ACC112 (cell line): ENCODE measurements at regions not wholly inside any gene's neighbourhood (a gene's known extent, or its start where the extent isn't known, plus 50 kb on each side); places are given as distances from the start of the nearest gene placed in this dataset.

Source experiments
- H2AFZ ChIP-seq: fragments of 200-600 bp; sonication (generic); one replicate; pipeline ENCODE4 v1.6.0; 2017; ENCODE audit warnings: antibody characterized with exemption, low read length; ENCODE audit not compliant: unreplicated experiment
- H3K27ac ChIP-seq: fragments of 200-600 bp; sonication (generic); 2 replicates; pipeline ENCODE4 v1.5.1; 2014; ENCODE audit warnings: low read depth, mild to moderate bottlenecking, antibody characterized with exemption, low read length, moderate library complexity
- H3K27me3 ChIP-seq: fragments of 200-600 bp; sonication (generic); 2 replicates; pipeline ENCODE4 v1.6.1; 2014; ENCODE audit warnings: mild to moderate bottlenecking, antibody characterized with exemption, low read length, moderate library complexity, mixed read lengths; ENCODE audit not compliant: insufficient read depth
- H3K36me3 ChIP-seq: fragments of 200-600 bp; sonication (generic); 2 replicates; pipeline ENCODE4 v1.6.1; 2016; ENCODE audit warnings: mild to moderate bottlenecking, antibody characterized with exemption, low read length, moderate library complexity, mixed read lengths; ENCODE audit not compliant: insufficient read depth
- H3K4me1 ChIP-seq: fragments of 200-600 bp; sonication (generic); one replicate; pipeline ENCODE4 v1.6.1; 2016; ENCODE audit warnings: low read length, mixed read lengths; ENCODE audit not compliant: insufficient read depth, unreplicated experiment, control insufficient read depth
- H3K4me3 ChIP-seq: fragments of 200-600 bp; sonication (generic); 2 replicates; pipeline ENCODE4 v1.5.1; 2014; ENCODE audit warnings: mild to moderate bottlenecking, low read depth, low read length
- H3K79me2 ChIP-seq: fragments of 200-600 bp; sonication (generic); one replicate; pipeline ENCODE4 v1.6.0; 2016; ENCODE audit warnings: low read length; ENCODE audit not compliant: control insufficient read depth, unreplicated experiment, insufficient read depth

DNA sequence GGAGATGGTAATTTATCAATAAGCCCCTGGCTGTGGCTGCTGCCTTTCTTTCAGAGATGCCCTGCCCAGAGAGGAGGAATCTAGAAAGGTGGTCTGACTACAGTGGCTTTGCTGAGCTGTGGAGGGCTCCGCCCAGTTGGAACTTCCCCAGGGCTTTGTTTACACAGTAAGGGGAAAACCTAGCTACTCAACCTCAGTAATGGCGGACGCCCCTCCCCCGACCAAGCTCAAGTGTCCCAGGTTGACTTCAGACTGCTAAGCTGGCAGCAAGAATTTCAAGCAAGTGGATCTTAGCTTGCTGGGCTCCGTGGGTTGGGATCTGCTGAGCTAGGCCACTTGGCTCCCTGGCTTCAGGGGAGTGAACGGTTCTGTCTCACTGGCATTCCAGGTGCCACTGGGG lies 865.4 kb upstream of the ACO1 start:
- Histone ChIP-seq H3K79me2 (no peaks in the 10 kb centered on the region), H3K4me3 (no peak overlapping the region), H3K27me3 (no peaks in the 10 kb centered on the region), H3K4me1 (peaks cover 8% of the 10 kb centered on the region), H3K27ac (no peak overlapping the region), H3K36me3 (no peaks in the 10 kb centered on the region), H2AFZ (no peak overlapping the region)

- Histone ChIP-seq H3K4me3 (no peak overlapping the region), H3K79me2 (no peaks in the 10 kb centered on the region), H3K4me1 (peaks cover 8% of the 10 kb centered on the region), H2AFZ (peak overlapping the region; percentile 5), H3K27ac (no peak overlapping the region), H3K36me3 (no peaks in the 10 kb centered on the region), H3K27me3 (no peaks in the 10 kb centered on the region)
Observed at GRCh38 chr9:31519424-31519823, 865.0 kb upstream of the ACO1 start.

- peak overlapping the region; percentile 25; the same call in 1 of the 2 replicates for H3K4me3 ChIP-seq
- H2AFZ ChIP-seq, result no peak overlapping the region
- no peaks in the 10 kb centered on the region for H3K36me3 ChIP-seq
- H3K27ac ChIP-seq, result no peak overlapping the region
- H3K27me3 ChIP-seq, result no peaks in the 10 kb centered on the region
- peaks cover 8% of the 10 kb centered on the region for H3K4me1 ChIP-seq
- no peaks in the 10 kb centered on the region for H3K79me2 ChIP-seq
Observed at GRCh38 chr9:31519826-31520225, 864.6 kb upstream of the ACO1 start.

- Histone ChIP-seq H3K36me3 (no peaks in the 10 kb centered on the region), H3K27me3 (no peaks in the 10 kb centered on the region), H3K79me2 (no peaks in the 10 kb centered on the region), H3K27ac (no peak overlapping the region), H2AFZ (no peak overlapping the region), H3K4me1 (peaks cover 8% of the 10 kb centered on the region), H3K4me3 (peak overlapping the region; percentile 25; the same call in 1 of the 2 replicates)
Observed at GRCh38 chr9:31520301-31521085, 864.0 kb upstream of the ACO1 start.

DNA sequence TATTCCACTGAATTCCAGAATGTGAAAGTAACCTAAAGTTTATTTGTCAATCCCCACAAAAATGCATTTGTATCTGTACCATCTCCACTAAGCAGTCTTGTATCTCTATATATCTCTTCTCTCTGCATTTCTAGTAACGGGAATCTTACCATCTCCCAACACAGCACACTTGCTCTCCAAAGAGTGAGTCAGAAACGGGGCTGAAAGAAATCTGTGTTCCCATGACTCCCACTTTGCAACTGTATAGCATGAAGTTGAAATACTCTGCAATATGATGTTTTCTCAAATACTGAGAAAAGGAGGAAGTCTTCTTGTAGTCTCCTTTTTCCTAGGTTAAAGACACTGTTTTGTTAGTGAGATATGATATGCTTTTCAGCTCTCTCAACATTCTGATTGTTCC lies 848.8 kb upstream of the ACO1 start:
- Histone ChIP-seq H3K4me1 (no peaks in the 10 kb centered on the region), H3K4me3 (no peak overlapping the region), H3K36me3 (no peaks in the 10 kb centered on the region), H3K79me2 (no peaks in the 10 kb centered on the region), H3K27me3 (no peaks in the 10 kb centered on the region), H3K27ac (no peak overlapping the region), H2AFZ (no peak overlapping the region)

- no peaks in the 10 kb centered on the region for H3K27me3 ChIP-seq
- H3K27ac ChIP-seq, result no peak overlapping the region
- H3K79me2 ChIP-seq, result no peaks in the 10 kb centered on the region
- no peaks in the 10 kb centered on the region for H3K36me3 ChIP-seq
- no peak overlapping the region for H2AFZ ChIP-seq
- no peaks in the 10 kb centered on the region for H3K4me1 ChIP-seq
- H3K4me3 ChIP-seq, result no peak overlapping the region
Observed at GRCh38 chr9:31536471-31536870, 848.0 kb upstream of the ACO1 start.

DNA sequence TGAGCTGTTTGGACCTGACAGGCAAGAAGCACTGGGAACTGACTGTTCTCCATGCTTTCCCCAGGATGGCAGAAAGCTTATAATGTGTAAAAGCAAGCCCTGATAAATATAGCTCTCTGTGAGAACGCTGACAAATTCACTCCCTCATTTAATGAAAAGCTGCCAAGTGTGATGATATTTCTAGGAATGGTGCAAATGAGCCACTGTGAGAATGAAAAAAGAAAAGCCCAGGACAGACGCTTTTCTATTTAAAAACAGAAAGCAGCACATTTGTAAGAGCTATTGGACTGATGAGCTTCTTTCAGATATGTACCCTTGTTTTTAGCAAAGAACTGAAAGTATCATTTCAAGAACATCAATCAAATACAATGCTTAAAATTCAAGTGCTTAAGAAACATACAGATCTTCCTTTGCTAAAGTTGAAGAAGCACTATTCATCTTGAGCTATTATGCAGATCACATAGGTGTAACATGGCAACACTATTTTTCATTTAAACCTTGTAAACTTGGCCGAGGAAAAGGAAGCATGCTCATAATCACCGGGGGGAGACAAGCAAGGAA lies 842.6 kb upstream of the ACO1 start:
- peak overlapping the region; percentile 0 for H2AFZ ChIP-seq
- H3K4me1 ChIP-seq, result peaks cover 6% of the 10 kb centered on the region
- no peaks in the 10 kb centered on the region for H3K36me3 ChIP-seq
- no peaks in the 10 kb centered on the region for H3K79me2 ChIP-seq
- H3K27ac ChIP-seq, result no peak overlapping the region
- peak overlapping the region; percentile 23 for H3K4me3 ChIP-seq
- no peaks in the 10 kb centered on the region for H3K27me3 ChIP-seq

- Histone ChIP-seq H3K36me3 (no peaks in the 10 kb centered on the region), H3K4me3 (peak overlapping the region; percentile 50), H3K79me2 (no peaks in the 10 kb centered on the region), H3K27me3 (no peaks in the 10 kb centered on the region), H2AFZ (no peak overlapping the region), H3K4me1 (peaks cover 6% of the 10 kb centered on the region), H3K27ac (peak overlapping the region; percentile 10; the same call in 1 of the 2 replicates)
Observed at GRCh38 chr9:31542384-31543055, 841.9 kb upstream of the ACO1 start.

DNA sequence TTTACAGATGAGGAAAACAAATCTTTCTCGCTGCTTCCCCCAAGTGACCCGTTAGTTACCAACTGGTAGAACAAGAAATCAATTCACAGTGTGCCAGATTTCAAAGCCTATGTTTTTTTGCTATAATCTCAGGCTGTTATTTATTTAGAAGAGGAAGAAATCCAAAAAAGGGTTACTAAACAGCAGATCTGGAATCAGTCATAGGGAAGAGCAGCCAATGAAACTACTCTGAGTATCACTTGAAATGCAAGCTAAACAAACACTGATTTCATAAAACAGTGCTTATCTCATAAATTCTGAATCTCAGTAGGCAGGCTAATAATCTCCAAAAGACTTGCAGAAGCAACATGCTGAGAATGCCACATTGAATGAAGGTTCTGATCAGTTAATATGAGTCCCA lies 829.5 kb upstream of the ACO1 start:
- no peak overlapping the region for H2AFZ ChIP-seq
- H3K27me3 ChIP-seq, result no peaks in the 10 kb centered on the region
- H3K79me2 ChIP-seq, result no peaks in the 10 kb centered on the region
- H3K36me3 ChIP-seq, result no peaks in the 10 kb centered on the region
- no peak overlapping the region for H3K27ac ChIP-seq
- H3K4me3 ChIP-seq, result no peak overlapping the region
- no peaks in the 10 kb centered on the region for H3K4me1 ChIP-seq

DNA sequence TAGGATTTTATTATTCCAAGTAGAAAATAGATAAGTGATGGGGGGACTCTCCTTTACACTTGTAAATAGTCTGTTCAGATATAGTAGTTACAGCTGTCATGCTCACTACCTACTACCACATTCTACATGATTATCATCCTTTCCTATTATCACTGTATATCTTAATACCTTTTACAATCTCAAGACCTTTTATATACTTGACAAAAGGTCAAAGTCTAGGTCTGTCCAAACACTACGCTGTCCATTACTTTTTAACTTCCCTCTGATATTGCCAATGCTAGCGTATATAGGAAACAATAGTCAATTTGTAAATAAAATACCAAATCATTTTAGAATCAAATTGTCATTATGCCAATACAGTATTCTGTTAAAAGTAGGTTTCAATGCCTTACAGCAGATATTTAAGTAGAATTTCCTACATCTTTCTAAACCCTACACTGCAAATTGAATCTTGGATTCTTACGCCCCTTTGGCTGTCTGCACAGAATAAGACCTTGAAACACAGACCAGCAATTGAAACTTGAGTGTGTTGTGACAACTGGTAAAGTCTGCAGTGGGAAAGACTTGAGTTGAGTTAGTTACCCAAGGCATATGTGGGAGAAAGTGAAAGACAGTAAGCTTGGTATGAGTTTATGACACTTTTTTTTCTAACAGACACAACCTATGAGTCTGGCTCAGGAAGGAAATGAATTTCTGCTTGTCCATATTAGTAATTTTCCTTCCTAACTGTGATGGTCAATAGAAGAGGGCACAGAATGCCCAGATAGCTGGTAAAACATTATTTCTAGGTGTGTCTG lies 827.6 kb upstream of the ACO1 start:
- H3K4me1 ChIP-seq, result no peaks in the 10 kb centered on the region
- no peaks in the 10 kb centered on the region for H3K27me3 ChIP-seq
- H2AFZ ChIP-seq, result no peak overlapping the region
- H3K36me3 ChIP-seq, result no peaks in the 10 kb centered on the region
- no peak overlapping the region for H3K4me3 ChIP-seq
- H3K79me2 ChIP-seq, result no peaks in the 10 kb centered on the region
- H3K27ac ChIP-seq, result no peak overlapping the region
